ENCODE measurements at regions not wholly inside any gene's neighbourhood (a gene's known extent, or its start where the extent isn't known, plus 50 kb on each side); places are given as distances from the start of the nearest gene placed in this dataset.

DNA sequence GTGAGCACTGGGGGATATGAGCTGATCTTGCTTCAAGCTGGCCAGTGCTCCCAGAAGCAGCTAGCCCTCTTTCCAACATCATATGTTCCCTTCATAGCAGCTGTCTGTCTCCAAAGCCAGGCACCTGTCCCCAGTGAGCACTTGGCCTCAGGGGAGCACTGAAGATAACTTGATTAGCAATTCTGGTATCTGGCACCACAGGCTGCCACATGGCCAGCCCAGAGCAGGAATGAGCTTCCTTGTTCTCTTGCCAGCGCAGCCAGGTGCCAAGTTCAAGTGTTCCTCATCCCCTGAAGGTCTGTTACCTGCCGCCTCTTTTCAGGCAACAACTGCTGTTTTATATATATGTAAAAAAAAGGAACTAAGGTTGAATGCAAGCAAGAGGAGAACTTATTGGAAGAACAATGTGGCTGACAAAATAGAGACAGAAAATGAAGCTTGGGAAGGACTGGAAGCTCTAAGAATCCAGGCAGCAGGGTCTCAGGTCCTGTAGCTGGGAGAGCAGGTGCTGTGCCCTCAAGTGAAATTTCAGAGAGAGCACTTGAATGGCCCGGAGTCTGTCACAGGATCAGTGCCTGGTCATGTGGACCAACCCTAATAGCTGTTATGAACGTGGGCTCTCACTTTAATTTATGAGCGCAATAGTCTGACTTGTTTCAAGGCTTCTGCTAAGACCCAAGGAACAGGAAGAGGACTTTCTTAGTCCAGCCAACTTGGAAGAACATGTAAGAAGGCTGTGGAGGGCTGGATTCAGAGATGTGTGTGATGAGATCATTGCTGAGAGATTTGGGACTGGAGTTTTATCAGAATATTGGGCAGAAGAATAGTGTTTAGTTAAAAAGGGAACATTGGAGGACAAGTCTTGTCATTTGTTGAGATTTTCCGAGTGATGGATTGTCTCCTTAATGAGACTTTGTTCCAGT, 267.2 kb downstream of the GLRX3 start:
- DNase-seq (ENCODE audit: low read depth): no peak

DNA sequence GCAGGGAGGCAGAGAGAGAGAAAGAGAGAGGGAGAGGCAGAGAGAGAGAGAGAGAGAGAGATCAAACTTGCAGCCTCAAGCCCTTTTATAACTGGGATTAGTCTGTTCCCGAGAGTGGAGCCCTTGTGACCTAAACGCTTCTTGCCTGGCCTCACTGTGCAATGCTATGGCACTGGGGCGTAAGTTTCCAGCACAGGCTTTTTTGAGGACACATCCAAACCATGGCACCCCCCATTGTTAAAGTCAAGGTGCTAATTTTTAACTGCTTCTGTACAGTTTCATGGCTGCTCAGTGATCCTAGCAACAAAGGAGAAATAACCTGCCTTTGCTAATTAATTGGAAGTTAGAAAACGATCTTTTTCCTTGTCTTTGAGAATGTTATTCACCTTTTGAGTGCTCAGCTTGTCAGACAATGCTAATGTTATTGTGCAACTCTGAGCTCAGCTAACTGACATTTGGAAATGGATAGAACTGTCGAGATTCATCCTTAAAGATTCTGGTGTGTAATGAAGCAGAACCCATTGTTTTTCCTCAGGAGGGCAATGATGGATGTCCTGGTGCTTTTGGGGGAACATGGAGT, 268.4 kb downstream of the GLRX3 start:
- no peak for DNase-seq (ENCODE audit: low read depth)

GRCh38 chr10:130407052-130407451, 270.9 kb downstream of the GLRX3 start:
- DNase-seq (ENCODE audit: low read depth): no peak

DNA sequence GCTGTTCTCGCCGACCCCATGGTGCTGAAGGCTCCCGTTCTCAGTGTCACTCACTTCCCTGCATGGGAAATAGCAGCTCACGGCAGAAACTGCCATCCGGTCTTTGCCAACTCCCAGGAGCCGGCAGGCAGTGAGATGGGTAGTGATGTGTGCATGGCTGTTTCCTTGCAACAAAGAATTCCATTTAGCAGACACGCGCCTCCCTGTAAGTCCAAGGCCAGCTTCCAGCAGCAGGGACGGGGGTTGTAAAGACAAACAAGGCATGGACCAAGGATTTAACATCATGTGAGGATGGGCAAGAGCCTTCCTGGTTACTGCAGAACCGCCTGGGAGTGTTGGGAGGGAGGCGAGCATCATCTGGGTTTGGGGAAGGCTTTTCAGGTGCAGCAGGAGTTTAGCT, 273.1 kb downstream of the GLRX3 start:
- no peak for DNase-seq (ENCODE audit: low read depth)

DNA sequence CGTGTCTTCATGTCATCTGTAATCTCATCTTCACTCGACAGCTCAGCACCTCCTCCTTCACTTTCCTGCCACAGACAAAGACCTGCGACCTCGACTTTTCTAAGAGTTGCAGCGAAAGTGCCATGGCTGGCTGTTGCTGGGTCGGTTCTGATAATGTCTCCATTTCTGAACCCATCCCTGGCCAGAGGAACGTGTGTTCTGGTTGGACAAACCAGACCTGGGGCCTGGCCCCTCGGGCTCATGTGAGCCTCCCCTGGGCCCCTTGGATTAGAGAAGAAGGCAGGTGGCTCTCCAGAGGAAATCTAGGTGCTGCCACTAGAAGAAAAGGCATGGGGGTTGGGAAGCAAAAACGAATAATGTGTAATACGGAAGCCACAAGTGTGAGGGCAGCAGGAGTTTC, 273.7 kb downstream of the GLRX3 start:
- DNase-seq (ENCODE audit: low read depth): no peak

DNA sequence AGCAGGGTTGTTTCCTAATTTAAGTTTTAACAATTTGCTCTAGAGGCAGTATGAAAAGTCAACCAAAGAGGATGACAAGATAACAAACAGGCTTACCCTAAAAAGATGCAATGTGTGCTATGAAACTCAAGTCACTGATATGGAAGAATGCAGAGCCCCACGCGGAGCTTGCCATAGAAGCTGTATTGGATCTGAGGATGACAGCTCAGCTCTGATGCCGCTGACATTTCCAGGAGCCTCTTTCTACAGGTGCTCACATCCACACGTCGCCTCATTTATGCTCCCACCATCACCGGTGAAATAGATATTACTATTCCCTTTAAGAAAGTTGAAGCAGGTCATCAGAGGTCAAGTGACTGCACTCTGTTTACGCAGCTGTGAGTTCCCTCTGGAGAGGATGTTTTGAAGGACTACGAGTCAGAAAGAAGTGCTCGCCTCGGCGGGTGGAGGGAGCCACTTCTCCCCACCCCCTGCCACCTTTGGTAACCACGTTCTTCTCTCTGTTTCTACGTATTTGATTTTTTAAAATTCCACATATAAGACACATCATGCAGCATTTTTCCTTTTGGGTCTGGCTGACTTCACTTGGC, 275.4 kb downstream of the GLRX3 start:
- no peak for DNase-seq (ENCODE audit: low read depth)

DNA sequence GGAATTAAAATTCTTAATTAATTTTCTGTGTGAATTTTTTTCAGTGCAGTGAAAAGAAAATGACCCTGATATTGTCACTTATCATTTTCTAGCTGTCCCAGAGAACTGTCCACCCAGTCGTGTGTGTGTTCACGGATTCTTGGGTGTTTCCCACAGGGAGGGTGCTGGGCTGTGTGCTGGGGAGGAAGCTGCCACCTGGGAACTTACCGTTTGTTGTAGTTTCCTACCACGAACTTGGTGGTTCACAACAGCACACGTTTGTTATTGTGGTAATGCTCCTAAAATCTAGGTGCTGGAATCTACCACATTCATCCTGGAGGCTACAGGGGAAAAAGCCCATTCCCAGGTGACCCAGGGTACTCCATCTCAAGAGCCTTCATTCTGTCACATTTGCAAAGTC, 276.1 kb downstream of the GLRX3 start:
- DNase-seq (ENCODE audit: low read depth): no peak

DNA sequence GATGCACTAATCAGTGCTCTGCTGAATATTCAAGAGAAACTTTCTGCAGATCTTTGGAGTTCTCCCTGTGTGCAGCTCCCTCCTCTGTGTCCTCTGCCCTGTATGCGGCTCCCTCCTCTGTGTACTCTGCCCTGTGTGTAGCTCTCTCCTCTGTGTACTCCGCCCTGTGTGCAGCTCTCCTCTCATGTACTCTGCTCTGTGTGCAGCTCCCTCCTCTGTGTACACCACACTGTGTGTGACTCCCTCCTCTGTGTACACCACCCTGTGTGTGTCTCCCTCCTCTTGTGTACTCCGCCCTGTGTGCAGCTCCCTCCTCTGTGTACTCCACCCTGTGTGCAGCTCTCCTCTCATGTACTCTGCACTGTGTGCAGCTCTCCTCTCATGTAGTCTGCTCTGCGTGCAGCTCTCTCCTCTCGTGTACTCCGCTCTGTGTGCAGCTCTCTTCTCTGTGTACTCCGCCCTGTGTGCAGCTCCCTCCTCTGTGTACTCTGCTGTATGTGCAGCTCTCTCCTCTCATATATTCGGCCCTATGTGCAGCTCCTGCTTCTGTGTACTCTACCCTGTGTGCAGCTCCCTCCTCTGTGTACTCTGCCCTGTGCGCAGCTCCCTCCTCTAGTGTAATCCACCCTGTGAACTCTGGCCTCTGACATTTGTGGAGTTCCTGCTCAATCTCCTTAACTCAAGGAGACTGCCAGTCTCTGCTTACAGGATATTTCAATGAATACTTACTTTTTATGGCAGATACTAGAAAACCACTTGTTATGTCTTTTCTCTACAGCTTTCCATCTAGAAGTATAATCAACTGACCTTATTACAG, 280.4 kb downstream of the GLRX3 start:
- no peak for DNase-seq (ENCODE audit: low read depth)

- no peak for DNase-seq (ENCODE audit: low read depth)
Measured at GRCh38 chr10:130418731-130419130, 282.5 kb downstream of the GLRX3 start.

GRCh38 chr10:130421909-130422308, 285.7 kb downstream of the GLRX3 start:
- DNase-seq (ENCODE audit: low read depth): no peak

DNA sequence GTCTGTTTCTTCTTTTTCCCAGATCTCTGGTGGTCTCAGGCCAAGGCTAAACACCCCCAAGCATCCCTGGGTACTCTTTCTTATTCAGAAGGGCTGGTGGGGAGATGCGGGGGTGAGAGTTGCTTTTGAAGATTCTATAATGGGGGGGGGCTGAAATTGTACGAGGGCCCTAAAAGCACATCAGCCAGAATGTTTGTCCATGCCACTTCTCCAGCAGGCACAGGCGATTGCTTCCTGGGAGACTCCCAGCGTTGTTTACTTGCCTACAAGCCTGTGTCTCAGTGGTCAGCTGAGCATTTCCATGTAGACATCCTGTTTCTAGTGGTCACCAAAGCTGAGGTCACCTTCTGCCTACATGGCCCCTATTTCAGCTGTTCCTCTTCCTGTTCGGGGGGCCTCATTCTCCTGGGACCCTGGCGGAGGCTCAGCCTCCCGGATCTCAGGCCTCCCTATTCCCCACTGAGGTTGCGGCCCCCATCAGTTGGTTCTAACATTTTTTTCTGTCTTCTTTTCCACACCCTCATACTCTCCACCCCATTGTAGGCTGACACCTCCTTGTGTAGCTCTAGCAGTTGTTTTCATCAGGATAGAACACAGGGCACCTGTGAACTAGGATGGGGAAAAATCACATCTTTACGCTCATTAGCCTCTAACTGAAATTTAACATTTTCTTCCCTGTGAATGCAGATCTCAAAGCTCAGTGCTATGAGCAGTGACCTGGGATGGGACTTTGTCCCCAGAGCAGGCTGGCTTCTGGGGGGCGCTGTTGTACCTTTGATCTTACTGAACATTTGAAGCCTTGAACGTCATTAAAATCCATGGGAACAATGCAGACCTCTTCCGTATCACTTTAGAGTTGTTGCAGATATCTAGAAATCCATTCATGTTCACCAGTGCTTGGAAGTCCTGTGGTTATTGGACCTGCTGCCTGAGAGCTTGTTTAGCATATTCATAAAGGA, 286.5 kb downstream of the GLRX3 start:
- DNase-seq (ENCODE audit: low read depth): no peak

DNA sequence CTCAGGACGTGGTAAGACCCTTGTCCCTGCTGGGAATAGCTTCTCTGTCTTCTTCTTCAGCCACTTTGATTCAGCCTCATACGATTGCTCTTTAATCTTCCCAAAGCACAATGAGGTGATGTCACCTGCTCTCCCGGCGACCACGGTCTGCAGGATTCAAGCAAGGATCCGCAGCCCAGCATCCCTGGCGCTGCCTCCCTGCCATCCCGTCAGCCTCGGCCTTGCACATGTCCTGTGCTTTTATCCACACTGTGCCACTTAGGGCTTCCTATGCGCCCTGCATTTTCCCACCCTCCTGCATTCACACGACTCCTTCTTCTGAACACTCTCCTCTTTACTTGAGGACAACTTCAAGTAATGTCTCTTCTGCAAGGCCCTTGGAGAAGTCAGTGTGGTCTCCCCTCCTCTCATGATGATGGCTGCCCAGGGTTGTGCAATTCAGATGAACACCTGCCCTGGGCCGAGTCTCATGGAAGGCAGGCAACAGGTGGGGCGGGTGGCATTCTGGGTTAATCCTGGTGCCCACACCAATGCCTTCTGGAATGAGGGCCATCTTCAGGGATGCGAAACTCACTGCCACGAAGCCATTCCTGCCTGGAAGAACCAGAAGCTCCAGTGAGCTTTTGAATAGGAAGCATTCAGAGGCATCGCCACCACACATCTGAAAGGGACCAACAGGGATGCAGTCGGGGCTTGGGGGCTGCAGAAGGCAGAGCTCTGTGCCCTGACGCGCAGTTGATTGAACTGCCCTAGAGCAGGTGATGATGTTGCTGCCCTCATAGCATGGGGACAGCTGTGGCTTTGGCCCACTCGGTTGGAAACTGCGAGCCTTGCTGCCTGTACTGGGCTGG, 287.5 kb downstream of the GLRX3 start:
- DNase-seq (ENCODE audit: low read depth): no peak

- no peak for DNase-seq (ENCODE audit: low read depth)
Measured at GRCh38 chr10:130424418-130424817, 288.2 kb downstream of the GLRX3 start.

- DNase-seq (ENCODE audit: low read depth): no peak
Measured at GRCh38 chr10:130425169-130425568, 289.0 kb downstream of the GLRX3 start.

DNA sequence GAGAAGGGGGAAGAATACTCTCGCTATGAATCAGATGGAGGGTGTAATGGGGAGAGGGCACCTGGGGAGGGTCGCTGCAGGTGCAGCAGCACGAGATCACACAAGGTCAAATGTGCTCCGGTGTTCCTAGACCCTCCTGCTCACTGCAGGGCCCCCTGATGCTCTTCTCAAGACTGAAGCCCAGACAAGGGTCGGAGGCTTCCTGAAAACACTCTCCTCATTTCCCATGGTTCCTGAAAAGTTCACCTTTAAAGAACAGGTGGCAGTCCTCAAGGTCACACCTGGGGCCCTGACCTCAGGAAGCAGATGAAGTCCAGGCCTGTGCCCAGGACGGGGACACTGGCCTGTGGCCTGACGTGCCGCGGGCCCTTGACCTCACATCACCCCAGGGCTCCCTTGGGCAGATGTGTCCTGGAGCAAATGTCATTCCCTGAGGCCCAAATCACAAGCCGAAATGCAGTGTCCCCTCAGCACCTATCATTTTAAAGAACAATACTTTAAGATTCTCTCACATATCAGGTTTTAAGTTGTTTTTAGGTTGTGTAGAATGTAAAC, 289.8 kb downstream of the GLRX3 start:
- DNase-seq (ENCODE audit: low read depth): no peak

- no peak for DNase-seq (ENCODE audit: low read depth)
Measured at GRCh38 chr10:130427216-130427722, 291.1 kb downstream of the GLRX3 start.

DNA sequence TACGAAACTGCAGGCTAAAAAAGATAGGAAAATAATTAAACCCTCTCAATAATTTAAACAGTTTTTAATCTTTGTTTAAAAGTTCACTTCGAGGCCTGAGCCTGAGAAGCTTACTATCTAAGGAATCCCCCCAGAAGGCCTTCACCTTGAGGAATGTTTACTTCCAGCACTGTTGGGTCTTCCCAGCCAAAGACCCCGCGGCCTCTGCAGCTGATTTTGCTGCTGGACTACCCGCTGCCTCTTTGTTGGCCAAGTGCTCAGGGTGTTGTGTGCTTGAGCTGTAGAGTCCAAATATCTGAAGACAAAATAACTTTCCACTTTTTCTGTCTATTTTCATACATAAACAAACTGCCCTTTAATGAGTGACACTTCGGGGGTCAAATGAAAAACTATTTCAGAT, 292.7 kb downstream of the GLRX3 start:
- no peak for DNase-seq (ENCODE audit: low read depth)

- DNase-seq (ENCODE audit: low read depth): no peak
Measured at GRCh38 chr10:130429809-130430208, 293.6 kb downstream of the GLRX3 start.

DNA sequence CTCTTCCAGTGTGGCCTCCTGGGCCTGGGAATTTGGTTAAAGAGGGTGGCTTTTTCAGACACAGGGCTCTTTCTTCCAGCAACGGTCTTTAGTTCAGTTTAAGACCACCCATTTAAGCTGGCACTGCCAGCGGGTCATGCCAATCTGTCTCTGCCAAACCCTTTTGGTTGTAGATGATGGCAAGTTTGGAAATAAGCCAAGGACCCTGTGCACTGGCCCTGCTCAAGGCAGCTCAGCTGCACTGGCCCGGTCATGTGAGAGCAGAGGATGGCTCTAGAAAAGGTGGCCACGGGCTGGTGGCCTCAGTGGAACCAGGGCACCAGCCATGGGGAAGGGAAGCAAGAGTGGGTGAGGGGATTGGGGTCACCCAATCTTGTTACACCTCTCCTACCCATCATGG, 294.1 kb downstream of the GLRX3 start:
- no peak for DNase-seq (ENCODE audit: low read depth)
